HFFc6 (cell line): ENCODE measurements at regions not wholly inside any gene's neighbourhood (a gene's known extent, or its start where the extent isn't known, plus 50 kb on each side); places are given as distances from the start of the nearest gene placed in this dataset.
"Not testable (repeated sequence)": the region's sequence is repeated elsewhere in the genome, so short reads cannot be mapped to it uniquely, and the experiment has no call there.

Experiments used
- DNase-seq: peaks from one replicate; pipeline ENCODE4 v3.0.0-alpha.2; 2018
- H3K27ac Mint-ChIP-seq: 2 replicates; pipeline ENCODE4 v1.8.0; 2020; ENCODE audit warnings: mild to moderate bottlenecking, mixed read lengths
- H3K27me3 Mint-ChIP-seq: 2 replicates; pipeline ENCODE4 v1.8.0; 2021; ENCODE audit warnings: mild to moderate bottlenecking, moderate library complexity, mixed read lengths; ENCODE audit not compliant: insufficient read depth
- H3K36me3 Mint-ChIP-seq: 2 replicates; pipeline ENCODE4 v1.8.0; 2021; ENCODE audit warnings: low read depth, mixed read lengths
- H3K4me1 Mint-ChIP-seq: 2 replicates; pipeline ENCODE4 v1.8.0; 2020; ENCODE audit warnings: low read depth, mixed read lengths
- H3K4me3 Mint-ChIP-seq: 2 replicates; pipeline ENCODE4 v1.8.0; 2020; ENCODE audit warnings: mild to moderate bottlenecking, moderate library complexity, mixed read lengths
- H3K9me3 Mint-ChIP-seq: 2 replicates; pipeline ENCODE4 v1.8.0; 2020; ENCODE audit warnings: mild to moderate bottlenecking, mixed read lengths
- TF ChIP-seq, protein P1 (sequence below): fragments of 200-600 bp; sonication (generic); IDR thresholded peaks from 2 replicates; pipeline ENCODE4 v1.5.0; 2021; ENCODE audit warnings: antibody characterized with exemption, mild to moderate bottlenecking

DNA sequence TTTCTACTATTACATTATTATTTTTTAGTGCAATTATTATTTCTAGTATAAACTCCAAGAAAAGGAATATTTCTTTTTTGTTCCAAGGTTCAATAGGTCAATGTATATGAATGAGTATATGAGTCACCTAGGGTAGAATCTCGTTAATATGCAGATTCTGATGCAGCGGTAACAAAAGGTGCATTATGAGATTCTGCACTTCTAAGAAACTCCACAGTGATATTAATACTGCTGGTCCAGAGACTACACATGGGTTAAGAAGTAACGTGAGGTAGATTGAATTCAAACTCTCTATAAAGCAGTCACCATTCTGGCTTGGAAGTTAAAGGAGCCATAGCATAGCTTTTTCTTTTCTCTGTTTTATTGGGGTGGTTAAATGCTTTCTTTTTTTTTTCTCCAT is 596.2 kb upstream of the TBL1XR1 start:
- peaks cover 74% of the 10 kb centered on the region for H3K4me1 Mint-ChIP-seq
- H3K9me3 Mint-ChIP-seq = no peaks in the 10 kb centered on the region
- TF ChIP-seq, protein P1, sequence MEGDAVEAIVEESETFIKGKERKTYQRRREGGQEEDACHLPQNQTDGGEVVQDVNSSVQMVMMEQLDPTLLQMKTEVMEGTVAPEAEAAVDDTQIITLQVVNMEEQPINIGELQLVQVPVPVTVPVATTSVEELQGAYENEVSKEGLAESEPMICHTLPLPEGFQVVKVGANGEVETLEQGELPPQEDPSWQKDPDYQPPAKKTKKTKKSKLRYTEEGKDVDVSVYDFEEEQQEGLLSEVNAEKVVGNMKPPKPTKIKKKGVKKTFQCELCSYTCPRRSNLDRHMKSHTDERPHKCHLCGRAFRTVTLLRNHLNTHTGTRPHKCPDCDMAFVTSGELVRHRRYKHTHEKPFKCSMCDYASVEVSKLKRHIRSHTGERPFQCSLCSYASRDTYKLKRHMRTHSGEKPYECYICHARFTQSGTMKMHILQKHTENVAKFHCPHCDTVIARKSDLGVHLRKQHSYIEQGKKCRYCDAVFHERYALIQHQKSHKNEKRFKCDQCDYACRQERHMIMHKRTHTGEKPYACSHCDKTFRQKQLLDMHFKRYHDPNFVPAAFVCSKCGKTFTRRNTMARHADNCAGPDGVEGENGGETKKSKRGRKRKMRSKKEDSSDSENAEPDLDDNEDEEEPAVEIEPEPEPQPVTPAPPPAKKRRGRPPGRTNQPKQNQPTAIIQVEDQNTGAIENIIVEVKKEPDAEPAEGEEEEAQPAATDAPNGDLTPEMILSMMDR = no peak
- H3K36me3 Mint-ChIP-seq = peaks cover 21% of the 10 kb centered on the region
- no peak overlapping the region for H3K27ac Mint-ChIP-seq
- DNase-seq = no peak
- no peak overlapping the region for H3K4me3 Mint-ChIP-seq
- no peaks in the 10 kb centered on the region for H3K27me3 Mint-ChIP-seq

DNA sequence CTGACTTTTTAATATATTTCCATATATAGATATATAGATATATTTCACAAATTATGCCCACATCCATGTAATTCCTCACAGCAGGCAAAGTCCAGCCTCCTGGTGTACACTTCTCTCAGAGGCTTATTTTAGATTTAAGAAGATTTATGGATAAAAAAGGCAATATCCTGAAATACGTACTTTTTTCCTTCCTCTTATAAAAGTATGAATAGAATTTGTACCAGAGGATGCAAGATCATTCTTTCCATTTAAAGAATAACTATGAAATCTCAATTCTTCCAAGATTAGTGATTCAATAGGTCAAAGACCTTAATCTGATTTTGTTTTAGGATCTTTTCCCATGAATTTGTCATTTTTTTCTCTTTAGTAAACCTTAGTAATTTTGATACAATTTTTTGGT is 597.9 kb upstream of the TBL1XR1 start:
- Mint-ChIP-seq H3K27ac (no peak overlapping the region), H3K4me1 (peaks cover 76% of the 10 kb centered on the region), H3K9me3 (no peaks in the 10 kb centered on the region), H3K4me3 (no peak overlapping the region), H3K27me3 (no peaks in the 10 kb centered on the region), H3K36me3 (peaks cover 16% of the 10 kb centered on the region)
- DNase-seq = no peak
- TF ChIP-seq, protein P1 = no peak

DNA sequence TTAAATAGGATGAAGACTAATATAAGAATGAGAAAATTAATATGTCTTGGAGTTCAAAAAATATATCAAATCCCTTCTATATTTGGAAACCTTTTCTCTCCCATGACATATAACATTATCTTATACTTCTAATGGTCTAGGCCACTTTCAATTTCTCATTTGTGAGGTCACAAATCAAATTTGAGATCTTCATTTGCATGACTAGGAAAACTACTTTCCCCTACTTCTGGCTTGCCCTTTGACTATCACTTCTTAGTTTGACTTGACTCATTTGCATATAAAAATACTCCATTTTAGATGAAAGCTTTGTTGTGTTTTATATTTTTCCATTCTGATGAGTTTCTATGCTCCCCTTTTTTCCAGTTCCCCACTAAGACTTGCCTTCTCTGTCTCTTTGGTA is 598.6 kb upstream of the TBL1XR1 start:
- Mint-ChIP-seq H3K4me3 (no peak overlapping the region), H3K4me1 (peaks cover 76% of the 10 kb centered on the region), H3K27me3 (no peaks in the 10 kb centered on the region), H3K36me3 (peaks cover 14% of the 10 kb centered on the region), H3K9me3 (no peaks in the 10 kb centered on the region), H3K27ac (no peak overlapping the region; the same call in 1 of the 2 replicates)
- TF ChIP-seq, protein P1 = no peak
- DNase-seq = no peak

DNA sequence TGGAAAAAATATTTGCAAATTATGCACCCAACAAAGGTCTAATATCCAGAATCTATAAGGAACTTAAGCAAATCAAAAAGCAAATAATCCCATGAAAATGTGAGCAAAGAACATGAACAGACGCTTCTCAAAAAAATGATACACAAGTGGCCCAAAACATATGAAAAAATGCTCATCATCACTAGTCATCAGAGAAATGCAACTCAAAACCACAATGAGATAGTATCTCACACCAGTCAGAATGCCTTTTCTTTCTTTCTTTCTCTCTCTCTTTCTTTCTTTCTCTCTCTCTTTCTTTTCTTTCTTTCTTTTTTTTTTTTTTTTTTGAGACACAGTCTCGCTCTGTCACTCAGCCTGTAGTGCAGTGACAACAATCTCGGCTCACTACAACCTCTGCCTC is 602.9 kb upstream of the TBL1XR1 start:
- peak overlapping the region; percentile 93 for H3K27ac Mint-ChIP-seq
- peaks cover 77% of the 10 kb centered on the region for H3K4me1 Mint-ChIP-seq
- H3K4me3 Mint-ChIP-seq = peak overlapping the region; percentile 61

DNA sequence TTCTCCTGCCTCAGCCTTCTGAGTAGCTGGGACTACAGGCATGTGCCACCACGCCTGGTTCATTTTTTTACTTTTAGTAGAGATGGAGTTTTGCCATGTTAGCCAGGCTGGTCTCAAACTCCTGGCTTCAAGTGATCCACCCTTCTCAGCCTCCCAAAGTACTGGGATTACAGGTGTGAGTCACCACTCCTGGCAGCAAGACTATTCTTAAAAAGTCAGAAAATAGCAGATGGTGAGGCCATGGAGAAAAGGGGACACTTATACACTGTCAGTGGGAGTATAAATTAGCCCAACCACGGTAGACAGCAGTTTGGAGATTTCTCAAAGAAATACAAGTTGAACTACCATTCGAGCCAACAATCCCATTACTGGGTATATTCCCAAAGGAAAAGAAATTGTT is 603.3 kb upstream of the TBL1XR1 start:
- Mint-ChIP-seq H3K27me3 (no peaks in the 10 kb centered on the region), H3K4me3 (peak overlapping the region; percentile 61), H3K4me1 (peaks cover 73% of the 10 kb centered on the region), H3K27ac (peak overlapping the region; percentile 93), H3K9me3 (no peaks in the 10 kb centered on the region), H3K36me3 (peaks cover 7% of the 10 kb centered on the region)
- TF ChIP-seq, protein P1 = no peak
- peak; percentile 64 for DNase-seq

More for the DNA sequence above, 602.9 kb upstream of the TBL1XR1 start:
- peak; percentile 78 for DNase-seq
- not testable (repeated sequence) for H3K36me3 Mint-ChIP-seq, H3K27me3 Mint-ChIP-seq, H3K9me3 Mint-ChIP-seq

DNA sequence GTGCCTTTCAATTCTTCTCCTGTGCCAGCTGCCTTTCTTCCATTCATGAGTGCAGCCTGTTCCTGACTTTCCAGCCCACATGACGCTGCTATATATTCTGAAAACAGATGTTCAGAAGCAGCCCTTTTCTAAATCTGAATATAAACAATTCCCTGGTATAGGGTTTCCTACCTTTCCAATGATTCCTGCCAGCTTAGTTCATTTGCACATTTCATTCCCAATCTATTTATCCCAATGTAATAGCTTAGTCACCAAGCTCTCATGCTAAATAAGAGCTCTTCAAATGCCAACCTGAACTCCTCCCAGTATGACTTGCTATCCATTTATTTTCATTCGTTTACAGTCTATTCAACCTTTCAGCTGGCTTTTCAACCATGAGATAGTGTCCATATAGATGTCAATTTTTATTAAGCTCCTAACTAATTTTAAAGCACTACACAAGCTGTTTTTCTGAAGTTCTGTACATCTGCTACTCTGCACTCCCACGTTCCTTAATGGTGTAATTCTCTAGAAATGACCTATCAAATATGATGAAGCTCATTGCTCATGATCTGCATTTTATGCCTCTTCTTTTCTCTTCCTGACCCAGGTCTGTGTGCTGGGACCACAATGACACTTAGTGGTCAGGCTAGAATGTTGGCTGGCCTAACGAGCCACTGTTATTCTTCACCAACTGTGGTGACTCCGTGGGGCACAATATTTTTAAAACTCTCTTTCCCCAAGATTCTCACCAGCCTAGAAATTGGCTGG is 605.0 kb upstream of the TBL1XR1 start:
- no peaks in the 10 kb centered on the region for H3K36me3 Mint-ChIP-seq

More for the DNA sequence above, 605.0 kb upstream of the TBL1XR1 start:
- TF ChIP-seq, protein P1 = no peak
- peak overlapping the region; percentile 11; the same call in 1 of the 2 replicates for H3K4me3 Mint-ChIP-seq
- H3K4me1 Mint-ChIP-seq = peaks cover 67% of the 10 kb centered on the region
- peak; percentile 34 for DNase-seq
- H3K27ac Mint-ChIP-seq = peak overlapping the region; percentile 57
- no peaks in the 10 kb centered on the region for H3K9me3 Mint-ChIP-seq
- H3K27me3 Mint-ChIP-seq = no peaks in the 10 kb centered on the region
